ENCODE measurements at regions not wholly inside any gene's neighbourhood (a gene's known extent, or its start where the extent isn't known, plus 50 kb on each side); places are given as distances from the start of the nearest gene placed in this dataset.

GRCh38 chr2:200052627-200053026 lies 97.2 kb downstream of the MAIP1 start:
- no peak for TF ChIP-seq CTCF (conservative IDR thresholded peaks at IDR 0.05; ENCODE audit: low read depth, low read length)
- no peak overlapping the region for H3K4me3 ChIP-seq (ENCODE audit: low read depth, low read length)
- no peak for DNase-seq (ENCODE audit: low read depth)

- TF ChIP-seq CTCF (conservative IDR thresholded peaks at IDR 0.05; ENCODE audit: low read depth, low read length), result peak; percentile 47
Measured at GRCh38 chr2:200054681-200055468, 99.5 kb downstream of the MAIP1 start.

GRCh38 chr2:200056105-200056504 lies 100.7 kb downstream of the MAIP1 start:
- DNase-seq (ENCODE audit: low read depth), result no peak

More at GRCh38 chr2:200054681-200055468, 99.5 kb downstream of the MAIP1 start:
- no peak overlapping the region for H3K4me3 ChIP-seq (ENCODE audit: low read depth, low read length)
- DNase-seq (ENCODE audit: low read depth), result peak; percentile 23

GRCh38 chr2:200063155-200063554 lies 107.8 kb downstream of the MAIP1 start:
- TF ChIP-seq CTCF (conservative IDR thresholded peaks at IDR 0.05; ENCODE audit: low read depth, low read length), result no peak
- H3K4me3 ChIP-seq (ENCODE audit: low read depth, low read length), result no peak overlapping the region
- no peak for DNase-seq (ENCODE audit: low read depth)

More at GRCh38 chr2:200056105-200056504, 100.7 kb downstream of the MAIP1 start:
- TF ChIP-seq CTCF (conservative IDR thresholded peaks at IDR 0.05; ENCODE audit: low read depth, low read length), result no peak
- H3K4me3 ChIP-seq (ENCODE audit: low read depth, low read length), result no peak overlapping the region

- H3K4me3 ChIP-seq (ENCODE audit: low read depth, low read length), result no peak overlapping the region
- TF ChIP-seq CTCF (conservative IDR thresholded peaks at IDR 0.05; ENCODE audit: low read depth, low read length), result no peak
- DNase-seq (ENCODE audit: low read depth), result no peak
Measured at GRCh38 chr2:200064879-200065278, 109.5 kb downstream of the MAIP1 start.

- DNase-seq (ENCODE audit: low read depth), result peak; percentile 37
- no peak for TF ChIP-seq CTCF (conservative IDR thresholded peaks at IDR 0.05; ENCODE audit: low read depth, low read length)
- no peak overlapping the region for H3K4me3 ChIP-seq (ENCODE audit: low read depth, low read length)
Measured at GRCh38 chr2:200065477-200065876, 110.1 kb downstream of the MAIP1 start.

- TF ChIP-seq CTCF (conservative IDR thresholded peaks at IDR 0.05; ENCODE audit: low read depth, low read length), result no peak
- no peak overlapping the region for H3K4me3 ChIP-seq (ENCODE audit: low read depth, low read length)
- DNase-seq (ENCODE audit: low read depth), result no peak
Measured at GRCh38 chr2:200066417-200066816, 111.0 kb downstream of the MAIP1 start.

Measured in choroid plexus epithelial cell (primary cell).